ENCODE measurements at regions not wholly inside any gene's neighbourhood (a gene's known extent, or its start where the extent isn't known, plus 50 kb on each side); places are given as distances from the start of the nearest gene placed in this dataset.
A peak's percentile ranks its signal among the peaks of the same experiment; 100 is the strongest.

- DNase-seq: no peak
Observed at GRCh38 chr5:68432682-68433081, 217.1 kb downstream of the PIK3R1 start.

GRCh38 chr5:68433526-68433922, 218.0 kb downstream of the PIK3R1 start:
- DNase-seq: no peak

GRCh38 chr5:68433923-68434879, 218.6 kb downstream of the PIK3R1 start:
- peak; percentile 99 for DNase-seq

GRCh38 chr5:68435611-68436010, 220.1 kb downstream of the PIK3R1 start:
- no peak for DNase-seq

- DNase-seq: no peak
Observed at GRCh38 chr5:68436686-68437520, 221.3 kb downstream of the PIK3R1 start.

GRCh38 chr5:68438876-68439275, 223.3 kb downstream of the PIK3R1 start:
- no peak for DNase-seq

GRCh38 chr5:68440245-68440644, 224.7 kb downstream of the PIK3R1 start:
- DNase-seq: no peak

GRCh38 chr5:68440651-68441050, 225.1 kb downstream of the PIK3R1 start:
- DNase-seq: no peak

GRCh38 chr5:68441309-68442073, 225.9 kb downstream of the PIK3R1 start:
- no peak for DNase-seq

GRCh38 chr5:68443091-68443490, 227.5 kb downstream of the PIK3R1 start:
- DNase-seq: no peak

- DNase-seq: no peak
Observed at GRCh38 chr5:68444048-68444447, 228.5 kb downstream of the PIK3R1 start.

GRCh38 chr5:68444833-68445232, 229.3 kb downstream of the PIK3R1 start:
- no peak for DNase-seq

GRCh38 chr5:68445257-68446069, 229.9 kb downstream of the PIK3R1 start:
- DNase-seq: no peak

- no peak for DNase-seq
Observed at GRCh38 chr5:68446070-68446357, 230.5 kb downstream of the PIK3R1 start.

GRCh38 chr5:68446487-68446894, 230.9 kb downstream of the PIK3R1 start:
- no peak for DNase-seq

- DNase-seq: no peak
Observed at GRCh38 chr5:68447136-68447929, 231.8 kb downstream of the PIK3R1 start.

GRCh38 chr5:68449380-68449779, 233.8 kb downstream of the PIK3R1 start:
- DNase-seq: no peak

- peak; percentile 27 for DNase-seq
Observed at GRCh38 chr5:68450245-68450852, 234.8 kb downstream of the PIK3R1 start.

GRCh38 chr5:68452286-68452685, 236.7 kb downstream of the PIK3R1 start:
- DNase-seq: no peak

- DNase-seq: no peak
Observed at GRCh38 chr5:68454172-68454571, 238.6 kb downstream of the PIK3R1 start.

- peak; percentile 51 for DNase-seq
Observed at GRCh38 chr5:68454766-68455165, 239.2 kb downstream of the PIK3R1 start.

All from EL (cell line).